Glutamatergic neuron (in vitro differentiated cells): ENCODE measurements at regions not wholly inside any gene's neighbourhood (a gene's known extent, or its start where the extent isn't known, plus 50 kb on each side); places are given as distances from the start of the nearest gene placed in this dataset.

Experiments
- DNase-seq: peaks from one replicate; pipeline ENCODE4 v3.0.0; 2022
- H3K27ac Mint-ChIP-seq: one replicate; pipeline ENCODE4 v1.8.0; 2020; ENCODE audit warnings: mild to moderate bottlenecking, mixed read lengths, inconsistent platforms; ENCODE audit not compliant: unreplicated experiment
- H3K27me3 Mint-ChIP-seq: one replicate; pipeline ENCODE4 v1.8.0; 2020; ENCODE audit warnings: mild to moderate bottlenecking, moderate library complexity, mixed read lengths, inconsistent platforms; ENCODE audit not compliant: unreplicated experiment
- H3K36me3 Mint-ChIP-seq: one replicate; pipeline ENCODE4 v1.8.0; 2020; ENCODE audit warnings: mild to moderate bottlenecking, mixed read lengths, inconsistent platforms; ENCODE audit not compliant: unreplicated experiment
- H3K4me1 Mint-ChIP-seq: one replicate; pipeline ENCODE4 v1.8.0; 2020; ENCODE audit warnings: mild to moderate bottlenecking, low read depth, mixed read lengths, inconsistent platforms; ENCODE audit not compliant: unreplicated experiment
- H3K4me3 Mint-ChIP-seq: one replicate; pipeline ENCODE4 v1.8.0; 2020; ENCODE audit warnings: mild to moderate bottlenecking, mixed read lengths, inconsistent platforms; ENCODE audit not compliant: unreplicated experiment
- H3K9me3 Mint-ChIP-seq: one replicate; pipeline ENCODE4 v1.8.0; 2020; ENCODE audit warnings: mild to moderate bottlenecking, moderate library complexity, mixed read lengths, inconsistent platforms; ENCODE audit not compliant: unreplicated experiment
- TF ChIP-seq, protein P1 (sequence below): fragments of 200-600 bp; sonication (generic); IDR thresholded peaks from one replicate; pipeline ENCODE4 v1.5.0; 2021; ENCODE audit not compliant: partially characterized antibody, unreplicated experiment

DNA sequence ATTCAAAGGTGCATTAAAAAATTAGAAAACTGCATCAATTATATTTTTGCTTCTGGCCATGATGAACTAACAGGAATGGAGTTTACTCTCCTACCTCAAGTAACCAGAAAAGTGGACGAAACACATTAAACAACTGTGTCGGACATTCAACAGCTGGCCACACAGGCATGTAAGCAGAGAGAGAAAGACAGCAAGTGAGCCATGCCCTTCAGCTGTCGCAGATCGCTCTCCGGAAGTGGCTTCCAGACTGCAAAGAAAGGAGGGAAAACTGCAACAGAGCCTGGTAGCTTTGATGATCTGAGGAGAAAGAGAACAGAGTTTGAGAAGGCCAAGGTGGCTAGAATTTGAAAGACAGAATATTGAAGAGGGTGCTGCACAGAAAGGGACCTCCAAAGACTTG, 557.2 kb downstream of the MATN1 start:
- no peak for DNase-seq
- peaks cover 2% of the 10 kb centered on the region for H3K9me3 Mint-ChIP-seq

DNA sequence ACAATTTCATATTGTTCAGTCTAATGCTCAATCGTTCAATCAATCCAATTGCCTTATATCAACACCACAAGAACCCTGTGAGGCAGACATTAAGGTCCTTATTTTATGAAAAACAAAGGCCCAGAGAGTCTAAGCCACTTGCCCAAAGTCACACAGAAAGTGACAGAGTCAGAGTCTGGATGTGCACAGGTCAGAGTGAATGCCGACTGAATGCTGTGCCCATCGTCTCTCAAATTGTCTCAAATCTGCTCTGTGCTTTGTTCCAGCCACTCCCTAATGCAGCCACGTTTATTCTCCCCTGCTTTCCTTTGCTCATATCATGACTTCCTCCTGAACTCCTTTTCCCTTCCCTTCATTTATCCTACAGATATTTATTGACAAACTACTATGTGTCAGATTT, 558.3 kb downstream of the MATN1 start:
- no peaks in the 10 kb centered on the region for H3K9me3 Mint-ChIP-seq
- TF ChIP-seq, protein P1, sequence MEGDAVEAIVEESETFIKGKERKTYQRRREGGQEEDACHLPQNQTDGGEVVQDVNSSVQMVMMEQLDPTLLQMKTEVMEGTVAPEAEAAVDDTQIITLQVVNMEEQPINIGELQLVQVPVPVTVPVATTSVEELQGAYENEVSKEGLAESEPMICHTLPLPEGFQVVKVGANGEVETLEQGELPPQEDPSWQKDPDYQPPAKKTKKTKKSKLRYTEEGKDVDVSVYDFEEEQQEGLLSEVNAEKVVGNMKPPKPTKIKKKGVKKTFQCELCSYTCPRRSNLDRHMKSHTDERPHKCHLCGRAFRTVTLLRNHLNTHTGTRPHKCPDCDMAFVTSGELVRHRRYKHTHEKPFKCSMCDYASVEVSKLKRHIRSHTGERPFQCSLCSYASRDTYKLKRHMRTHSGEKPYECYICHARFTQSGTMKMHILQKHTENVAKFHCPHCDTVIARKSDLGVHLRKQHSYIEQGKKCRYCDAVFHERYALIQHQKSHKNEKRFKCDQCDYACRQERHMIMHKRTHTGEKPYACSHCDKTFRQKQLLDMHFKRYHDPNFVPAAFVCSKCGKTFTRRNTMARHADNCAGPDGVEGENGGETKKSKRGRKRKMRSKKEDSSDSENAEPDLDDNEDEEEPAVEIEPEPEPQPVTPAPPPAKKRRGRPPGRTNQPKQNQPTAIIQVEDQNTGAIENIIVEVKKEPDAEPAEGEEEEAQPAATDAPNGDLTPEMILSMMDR = no peak

More for the DNA sequence above, 557.2 kb downstream of the MATN1 start:
- H3K27ac Mint-ChIP-seq = no peak overlapping the region
- H3K27me3 Mint-ChIP-seq = peaks cover 7% of the 10 kb centered on the region
- H3K4me1 Mint-ChIP-seq = peaks cover 4% of the 10 kb centered on the region
- no peaks in the 10 kb centered on the region for H3K36me3 Mint-ChIP-seq
- TF ChIP-seq, protein P1 = no peak
- no peak overlapping the region for H3K4me3 Mint-ChIP-seq

DNA sequence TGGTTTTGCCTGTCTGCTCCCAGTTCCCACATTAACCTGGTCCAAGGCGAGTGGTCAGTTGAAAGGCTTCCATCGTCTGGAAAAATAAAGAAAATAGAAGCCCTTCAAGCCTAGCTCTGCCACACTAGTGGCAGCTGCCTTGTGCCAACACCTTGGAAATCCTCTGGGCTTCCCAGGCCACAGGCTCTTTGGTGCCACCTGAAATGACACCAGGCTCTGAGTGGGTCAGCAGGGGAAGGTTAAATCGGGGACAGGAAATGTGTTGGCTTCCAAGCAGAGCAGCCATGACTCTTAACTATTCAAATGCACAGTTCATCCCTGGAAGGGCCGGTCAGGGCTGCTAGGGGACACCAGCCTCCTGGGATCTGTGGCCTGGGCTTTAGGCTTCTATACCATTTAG, 558.7 kb downstream of the MATN1 start:
- Mint-ChIP-seq H3K36me3 (no peaks in the 10 kb centered on the region), H3K27ac (no peak overlapping the region), H3K9me3 (no peaks in the 10 kb centered on the region), H3K4me3 (no peak overlapping the region), H3K4me1 (peaks cover 4% of the 10 kb centered on the region), H3K27me3 (peaks cover 7% of the 10 kb centered on the region)
- no peak for DNase-seq
- TF ChIP-seq, protein P1 = no peak

More for the DNA sequence above, 558.3 kb downstream of the MATN1 start:
- Mint-ChIP-seq H3K27me3 (peaks cover 7% of the 10 kb centered on the region), H3K4me1 (peaks cover 4% of the 10 kb centered on the region), H3K27ac (no peak overlapping the region), H3K36me3 (no peaks in the 10 kb centered on the region), H3K4me3 (no peak overlapping the region)
- no peak for DNase-seq

DNA sequence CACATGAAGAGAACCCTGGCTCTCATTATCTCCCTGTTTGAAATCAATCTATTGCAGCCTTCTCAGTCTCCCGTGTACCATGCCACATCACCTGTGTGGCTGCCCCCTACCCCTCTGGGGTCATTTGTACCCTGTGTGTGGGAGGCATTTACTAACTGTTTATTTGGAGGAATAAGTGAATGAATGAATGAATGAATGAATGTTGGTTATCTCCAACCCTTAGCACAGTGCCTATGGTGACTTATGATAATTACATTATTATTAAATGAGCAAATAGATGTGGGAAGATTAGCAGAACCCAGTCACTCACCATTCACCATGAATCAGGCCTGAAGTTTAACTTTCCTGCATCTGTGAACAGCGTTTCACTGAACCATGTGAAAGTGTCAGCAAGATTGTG, 560.8 kb downstream of the MATN1 start:
- H3K9me3 Mint-ChIP-seq = no peaks in the 10 kb centered on the region
- DNase-seq = no peak
- H3K36me3 Mint-ChIP-seq = no peaks in the 10 kb centered on the region
- TF ChIP-seq, protein P1 = no peak
- H3K27me3 Mint-ChIP-seq = peaks cover 7% of the 10 kb centered on the region
- H3K4me3 Mint-ChIP-seq = no peak overlapping the region
- no peak overlapping the region for H3K27ac Mint-ChIP-seq
- H3K4me1 Mint-ChIP-seq = peaks cover 13% of the 10 kb centered on the region

DNA sequence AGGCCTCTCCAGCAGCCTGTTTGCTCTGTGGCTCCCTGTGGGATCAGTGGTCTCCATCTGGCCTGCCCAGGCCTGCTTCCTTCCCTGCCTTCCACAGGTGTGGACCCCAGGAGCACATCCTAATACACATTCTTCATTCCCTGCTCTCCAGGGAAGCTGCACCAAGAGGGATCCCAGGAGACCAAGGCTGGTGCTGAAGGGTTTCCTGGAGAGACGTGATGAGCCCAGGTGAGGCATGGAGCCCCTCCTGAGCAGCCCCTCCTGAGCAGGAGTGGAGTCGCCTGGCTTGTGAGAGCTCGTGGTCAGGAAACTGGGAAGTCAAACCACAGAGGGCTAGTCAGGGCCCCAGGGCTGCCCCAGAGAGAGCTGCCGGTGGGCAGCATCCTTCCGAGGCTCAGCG, 561.4 kb downstream of the MATN1 start:
- Mint-ChIP-seq H3K27ac (no peak overlapping the region), H3K27me3 (peaks cover 7% of the 10 kb centered on the region), H3K4me1 (peaks cover 13% of the 10 kb centered on the region), H3K4me3 (no peak overlapping the region), H3K36me3 (no peaks in the 10 kb centered on the region), H3K9me3 (no peaks in the 10 kb centered on the region)
- no peak for DNase-seq
- TF ChIP-seq, protein P1 = no peak
